ENCODE measurements at regions not wholly inside any gene's neighbourhood (a gene's known extent, or its start where the extent isn't known, plus 50 kb on each side); places are given as distances from the start of the nearest gene placed in this dataset.

DNA sequence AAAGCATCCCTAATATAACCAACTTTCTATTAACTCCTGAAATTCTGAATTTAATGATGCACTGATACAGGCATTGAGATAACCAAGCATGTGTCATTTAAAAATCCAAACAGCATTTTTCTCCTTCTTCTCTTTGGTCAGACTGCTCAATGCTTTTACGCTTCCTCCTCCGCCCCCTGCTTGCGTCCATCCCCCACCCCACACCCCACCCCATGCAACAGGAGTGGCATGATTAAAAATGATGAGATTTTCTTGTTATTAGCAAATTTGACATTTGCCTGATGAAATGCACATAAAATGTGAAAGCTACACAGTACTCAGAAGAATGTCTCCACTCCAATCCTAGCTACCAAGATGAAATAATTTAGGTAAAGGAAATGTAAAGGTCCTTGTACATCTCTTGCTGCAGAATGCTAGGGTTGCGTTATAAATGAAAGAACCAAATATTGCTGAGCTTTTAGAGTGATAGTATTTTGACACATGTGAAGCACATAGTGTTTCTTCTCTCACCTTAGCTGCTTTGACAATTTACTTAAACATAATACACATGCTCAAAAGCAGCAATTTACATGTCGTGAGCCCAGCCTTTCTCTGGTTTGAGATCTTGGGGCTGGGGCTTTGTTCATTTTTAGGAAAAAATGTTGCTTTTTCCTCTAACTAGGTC lies 263.8 kb downstream of the MEIS1 start:
- H3K4me3 ChIP-seq (ENCODE audit: low read length) = no peak overlapping the region
- H3K36me3 ChIP-seq (ENCODE audit: control insufficient read depth, low read length) = no peaks in the 10 kb centered on the region
- H3K4me1 ChIP-seq (ENCODE audit: control insufficient read depth, low read length) = no peaks in the 10 kb centered on the region
- no peak overlapping the region for H3K4me2 ChIP-seq (ENCODE audit: low read length)
- no peaks in the 10 kb centered on the region for H3K9me2 ChIP-seq (replicated peaks; ENCODE audit: control insufficient read depth, low read length)
- H4K20me1 ChIP-seq (ENCODE audit: control insufficient read depth, insufficient read depth, low read depth, low read length) = no peaks in the 10 kb centered on the region
- H3K9me3 ChIP-seq (ENCODE audit: control insufficient read depth, insufficient read depth, low read length) = no peaks in the 10 kb centered on the region
- no peaks in the 10 kb centered on the region for H3F3A ChIP-seq (ENCODE audit: control insufficient read depth, insufficient read depth)
- TF ChIP-seq, protein P1, sequence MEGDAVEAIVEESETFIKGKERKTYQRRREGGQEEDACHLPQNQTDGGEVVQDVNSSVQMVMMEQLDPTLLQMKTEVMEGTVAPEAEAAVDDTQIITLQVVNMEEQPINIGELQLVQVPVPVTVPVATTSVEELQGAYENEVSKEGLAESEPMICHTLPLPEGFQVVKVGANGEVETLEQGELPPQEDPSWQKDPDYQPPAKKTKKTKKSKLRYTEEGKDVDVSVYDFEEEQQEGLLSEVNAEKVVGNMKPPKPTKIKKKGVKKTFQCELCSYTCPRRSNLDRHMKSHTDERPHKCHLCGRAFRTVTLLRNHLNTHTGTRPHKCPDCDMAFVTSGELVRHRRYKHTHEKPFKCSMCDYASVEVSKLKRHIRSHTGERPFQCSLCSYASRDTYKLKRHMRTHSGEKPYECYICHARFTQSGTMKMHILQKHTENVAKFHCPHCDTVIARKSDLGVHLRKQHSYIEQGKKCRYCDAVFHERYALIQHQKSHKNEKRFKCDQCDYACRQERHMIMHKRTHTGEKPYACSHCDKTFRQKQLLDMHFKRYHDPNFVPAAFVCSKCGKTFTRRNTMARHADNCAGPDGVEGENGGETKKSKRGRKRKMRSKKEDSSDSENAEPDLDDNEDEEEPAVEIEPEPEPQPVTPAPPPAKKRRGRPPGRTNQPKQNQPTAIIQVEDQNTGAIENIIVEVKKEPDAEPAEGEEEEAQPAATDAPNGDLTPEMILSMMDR (IDR thresholded peaks at IDR 0.05; ENCODE audit: low read depth, low read length, poor library complexity, severe bottlenecking) = no peak
- no peak for TF ChIP-seq EZH2phosphoT487 (IDR thresholded peaks at IDR 0.05; ENCODE audit: borderline replicate concordance, low read length)
- no peaks in the 10 kb centered on the region for H3K79me2 ChIP-seq (ENCODE audit: control insufficient read depth, low read length)
- H3K27ac ChIP-seq (ENCODE audit: low read depth, low read length) = no peak overlapping the region
- no peaks in the 10 kb centered on the region for H3K27me3 ChIP-seq (ENCODE audit: control insufficient read depth, low read length)

DNA sequence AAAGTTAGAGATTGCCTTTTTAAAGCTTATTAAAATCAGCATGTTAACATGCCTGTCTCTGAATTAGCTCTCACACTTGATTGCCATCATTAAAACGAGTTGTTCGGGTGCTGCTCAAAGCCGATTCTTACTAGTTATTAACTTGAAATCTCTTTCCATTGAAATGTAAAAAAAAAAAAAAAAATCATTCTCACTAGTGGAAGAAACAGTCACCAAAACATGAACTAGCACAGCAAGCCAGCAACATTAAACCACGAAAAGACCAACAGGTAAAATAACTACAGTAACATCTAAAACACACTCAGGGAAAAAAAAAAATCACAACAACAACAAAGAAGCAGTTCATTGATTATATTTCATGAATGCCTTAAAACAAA lies 264.5 kb downstream of the MEIS1 start:
- H3K4me3 ChIP-seq (ENCODE audit: low read length) = no peak overlapping the region
- H3K4me1 ChIP-seq (ENCODE audit: control insufficient read depth, low read length) = no peaks in the 10 kb centered on the region
- H3K27me3 ChIP-seq (ENCODE audit: control insufficient read depth, low read length) = no peaks in the 10 kb centered on the region
- H3K9me2 ChIP-seq (replicated peaks; ENCODE audit: control insufficient read depth, low read length) = no peaks in the 10 kb centered on the region
- no peaks in the 10 kb centered on the region for H4K20me1 ChIP-seq (ENCODE audit: control insufficient read depth, insufficient read depth, low read depth, low read length)
- H3K27ac ChIP-seq (ENCODE audit: low read depth, low read length) = no peak overlapping the region
- no peaks in the 10 kb centered on the region for H3K79me2 ChIP-seq (ENCODE audit: control insufficient read depth, low read length)
- H3K36me3 ChIP-seq (ENCODE audit: control insufficient read depth, low read length) = no peaks in the 10 kb centered on the region
- H3F3A ChIP-seq (ENCODE audit: control insufficient read depth, insufficient read depth) = no peaks in the 10 kb centered on the region
- no peak overlapping the region for H3K4me2 ChIP-seq (ENCODE audit: low read length)
- no peaks in the 10 kb centered on the region for H3K9me3 ChIP-seq (ENCODE audit: control insufficient read depth, insufficient read depth, low read length)
- TF ChIP-seq, protein P1 (IDR thresholded peaks at IDR 0.05; ENCODE audit: low read depth, low read length, poor library complexity, severe bottlenecking) = no peak
- TF ChIP-seq EZH2phosphoT487 (IDR thresholded peaks at IDR 0.05; ENCODE audit: borderline replicate concordance, low read length) = no peak

DNA sequence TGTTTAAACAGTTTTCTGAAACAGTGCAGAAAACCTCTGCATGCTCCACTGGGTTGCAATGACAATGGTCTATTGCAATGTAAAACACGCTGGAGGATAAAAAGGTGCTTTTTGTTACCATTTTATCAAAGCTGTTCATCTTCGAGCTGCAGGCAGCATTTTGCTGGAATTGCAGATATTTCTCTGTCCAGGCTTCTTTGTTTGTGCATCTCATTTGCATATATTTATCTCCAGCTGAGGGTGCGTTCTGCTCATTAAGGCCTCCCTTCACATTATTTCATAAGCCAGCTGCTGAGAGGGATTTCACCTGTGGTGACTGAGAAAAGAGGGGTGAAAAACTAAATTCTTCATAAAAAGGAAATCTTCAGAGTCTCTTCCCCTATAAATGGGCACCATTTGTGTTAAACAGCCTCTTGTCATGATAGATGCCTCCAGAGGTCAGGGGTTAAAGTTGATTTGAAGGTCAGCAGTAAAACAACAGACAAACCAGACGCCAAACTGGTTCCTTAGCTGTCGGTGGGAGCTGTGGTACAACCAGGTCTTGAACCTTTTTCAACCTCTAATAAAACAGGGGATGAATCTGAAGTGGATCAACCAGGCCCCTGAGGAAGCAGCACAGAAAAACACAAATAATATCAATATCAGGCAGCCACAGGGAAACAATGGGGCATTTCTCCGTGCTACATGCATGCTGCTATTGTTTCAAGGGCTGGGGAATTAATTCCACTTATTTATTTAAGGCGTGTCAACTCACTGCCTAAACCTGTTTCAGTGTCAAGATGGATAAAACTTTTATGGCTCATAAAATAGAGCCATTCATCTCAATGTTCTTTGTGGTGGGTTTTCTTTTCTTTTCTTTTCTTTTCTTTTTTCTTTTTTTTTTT lies 265.1 kb downstream of the MEIS1 start:
- Histone ChIP-seq H3K4me2 (ENCODE audit: low read length) (no peak overlapping the region), H3K79me2 (ENCODE audit: control insufficient read depth, low read length) (no peaks in the 10 kb centered on the region), H3K9me2 (replicated peaks; ENCODE audit: control insufficient read depth, low read length) (no peaks in the 10 kb centered on the region), H4K20me1 (ENCODE audit: control insufficient read depth, insufficient read depth, low read depth, low read length) (no peaks in the 10 kb centered on the region), H3K4me3 (ENCODE audit: low read length) (no peak overlapping the region), H3K4me1 (ENCODE audit: control insufficient read depth, low read length) (no peaks in the 10 kb centered on the region), H3K9me3 (ENCODE audit: control insufficient read depth, insufficient read depth, low read length) (no peaks in the 10 kb centered on the region), H3F3A (ENCODE audit: control insufficient read depth, insufficient read depth) (no peaks in the 10 kb centered on the region), H3K27me3 (ENCODE audit: control insufficient read depth, low read length) (no peaks in the 10 kb centered on the region), H3K36me3 (ENCODE audit: control insufficient read depth, low read length) (no peaks in the 10 kb centered on the region), H3K27ac (ENCODE audit: low read depth, low read length) (no peak overlapping the region)
- TF ChIP-seq, protein P1 (IDR thresholded peaks at IDR 0.05; ENCODE audit: low read depth, low read length, poor library complexity, severe bottlenecking) = no peak
- TF ChIP-seq EZH2phosphoT487 (IDR thresholded peaks at IDR 0.05; ENCODE audit: borderline replicate concordance, low read length) = no peak
